Hepatocyte (in vitro differentiated cells): ENCODE measurements at regions not wholly inside any gene's neighbourhood (a gene's known extent, or its start where the extent isn't known, plus 50 kb on each side); places are given as distances from the start of the nearest gene placed in this dataset.

Experiments
- DNase-seq: peaks from one replicate; pipeline ENCODE4 v3.0.0-alpha.2; 2016; ENCODE audit warnings: low spot score
- H2AFZ ChIP-seq: fragments of 200-600 bp; sonication (generic); 2 replicates; pipeline ENCODE4 v1.6.0; 2016; ENCODE audit warnings: antibody characterized with exemption, mild to moderate bottlenecking
- H3K27ac ChIP-seq: fragments of 200-600 bp; sonication (generic); 2 replicates; pipeline ENCODE4 v1.5.1; 2016; ENCODE audit warnings: mild to moderate bottlenecking
- H3K27me3 ChIP-seq: fragments of 200-600 bp; sonication (generic); 2 replicates; pipeline ENCODE4 v1.6.1; 2016
- H3K36me3 ChIP-seq: fragments of 200-600 bp; sonication (generic); replicated peaks from 2 replicates; pipeline ENCODE4 v1.5.1; 2016; ENCODE audit warnings: low read depth; ENCODE audit not compliant: insufficient read depth
- H3K4me1 ChIP-seq: fragments of 200-600 bp; sonication (generic); 2 replicates; pipeline ENCODE4 v1.5.1; 2016; ENCODE audit warnings: mild to moderate bottlenecking, moderate library complexity; ENCODE audit not compliant: insufficient read depth
- H3K4me2 ChIP-seq: fragments of 200-600 bp; sonication (generic); 2 replicates; pipeline ENCODE4 v1.6.0; 2016
- H3K4me3 ChIP-seq: fragments of 200-600 bp; sonication (generic); 2 replicates; pipeline ENCODE4 v1.5.1; 2016; ENCODE audit warnings: mild to moderate bottlenecking
- H3K79me2 ChIP-seq: fragments of 200-600 bp; sonication (generic); 2 replicates; pipeline ENCODE4 v1.6.0; 2017; ENCODE audit warnings: mild to moderate bottlenecking
- H3K9me2 ChIP-seq: fragments of 200-600 bp; sonication (generic); replicated peaks from 2 replicates; pipeline ENCODE4 v1.6.0; 2017; ENCODE audit warnings: mild to moderate bottlenecking; ENCODE audit not compliant: insufficient read depth
- H3K9me3 ChIP-seq: fragments of 200-600 bp; sonication (generic); 2 replicates; pipeline ENCODE4 v1.5.1; 2016; ENCODE audit warnings: low read depth, mild to moderate bottlenecking
- H4K20me1 ChIP-seq: fragments of 200-600 bp; sonication (generic); 2 replicates; pipeline ENCODE4 v1.6.0; 2016; ENCODE audit warnings: mild to moderate bottlenecking; ENCODE audit not compliant: insufficient read depth, poor library complexity, severe bottlenecking
- CTCF ChIP-seq: fragments of 200-600 bp; sonication (generic); IDR thresholded peaks from 2 replicates; pipeline ENCODE4 v1.5.1; 2016; ENCODE audit warnings: antibody characterized with exemption, mild to moderate bottlenecking; ENCODE audit not compliant: poor library complexity
- EZH2 ChIP-seq: fragments of 200-600 bp; sonication (generic); IDR thresholded peaks from 2 replicates; pipeline ENCODE4 v1.6.1; 2016; ENCODE audit warnings: antibody characterized with exemption, mild to moderate bottlenecking, borderline replicate concordance
- EZH2phosphoT487 ChIP-seq: fragments of 200-600 bp; sonication (generic); IDR thresholded peaks from one replicate; pipeline ENCODE4 v1.6.1; 2018; ENCODE audit warnings: antibody characterized with exemption, mild to moderate bottlenecking, low read depth, moderate library complexity; ENCODE audit not compliant: unreplicated experiment, severe bottlenecking
- WGBS: methylation state at CpG from one replicate; pipeline ENCODE4 v1.1.6; 2016; ENCODE audit warnings: low lambda C conversion rate; ENCODE audit errors: missing lambda C conversion rate; 5-methylcytosine and 5-hydroxymethylcytosine counted together

- H3K79me2 ChIP-seq: no peaks in the 10 kb centered on the region
- no peaks in the 10 kb centered on the region for H3K9me3 ChIP-seq
- H4K20me1 ChIP-seq: no peaks in the 10 kb centered on the region
- no peak overlapping the region for H3K4me3 ChIP-seq
- H2AFZ ChIP-seq: no peak overlapping the region
- no peaks in the 10 kb centered on the region for H3K9me2 ChIP-seq
- TF ChIP-seq EZH2: no peak
- no peak for TF ChIP-seq EZH2phosphoT487
- TF ChIP-seq CTCF: no peak
- WGBS: 81% methylated on average over 4 of the region's 4 CpGs
- DNase-seq: no peak
- no peaks in the 10 kb centered on the region for H3K27me3 ChIP-seq
- no peaks in the 10 kb centered on the region for H3K36me3 ChIP-seq
- no peak overlapping the region for H3K27ac ChIP-seq
- H3K4me1 ChIP-seq: no peaks in the 10 kb centered on the region
- H3K4me2 ChIP-seq: no peak overlapping the region
Measured at GRCh38 chr16:35532576-35532975, 2073.2 kb downstream of the TP53TG3F start.

GRCh38 chr16:35533683-35534082 is 2074.3 kb downstream of the TP53TG3F start:
- no peaks in the 10 kb centered on the region for H3K36me3 ChIP-seq
- H3K27ac ChIP-seq: no peak overlapping the region
- H3K79me2 ChIP-seq: no peaks in the 10 kb centered on the region
- no peak overlapping the region for H2AFZ ChIP-seq
- no peaks in the 10 kb centered on the region for H4K20me1 ChIP-seq
- no peaks in the 10 kb centered on the region for H3K27me3 ChIP-seq
- H3K4me1 ChIP-seq: no peaks in the 10 kb centered on the region
- H3K9me2 ChIP-seq: no peaks in the 10 kb centered on the region
- WGBS: 53% methylated on average over 2 of the region's 2 CpGs
- TF ChIP-seq EZH2phosphoT487: no peak
- TF ChIP-seq CTCF: no peak
- no peak for TF ChIP-seq EZH2
- no peak for DNase-seq
- no peak overlapping the region for H3K4me2 ChIP-seq
- no peaks in the 10 kb centered on the region for H3K9me3 ChIP-seq
- H3K4me3 ChIP-seq: no peak overlapping the region

- Histone ChIP-seq H3K9me3 (no peaks in the 10 kb centered on the region), H3K27me3 (no peaks in the 10 kb centered on the region), H3K4me1 (no peaks in the 10 kb centered on the region), H2AFZ (no peak overlapping the region), H4K20me1 (no peaks in the 10 kb centered on the region), H3K4me3 (no peak overlapping the region), H3K27ac (no peak overlapping the region), H3K9me2 (no peaks in the 10 kb centered on the region), H3K79me2 (no peaks in the 10 kb centered on the region), H3K36me3 (no peaks in the 10 kb centered on the region), H3K4me2 (no peak overlapping the region)
- WGBS: 89% methylated on average over 26 of the region's 27 CpGs
- TF ChIP-seq EZH2 (no peak), EZH2phosphoT487 (no peak), CTCF (no peak)
- no peak for DNase-seq
Measured at GRCh38 chr16:35543486-35543885, 2084.1 kb downstream of the TP53TG3F start.

- Histone ChIP-seq H3K9me2 (no peaks in the 10 kb centered on the region), H3K36me3 (no peaks in the 10 kb centered on the region), H3K27me3 (no peaks in the 10 kb centered on the region), H4K20me1 (no peaks in the 10 kb centered on the region), H3K4me1 (no peaks in the 10 kb centered on the region), H2AFZ (no peak overlapping the region), H3K9me3 (no peaks in the 10 kb centered on the region), H3K4me2 (no peak overlapping the region), H3K27ac (no peak overlapping the region), H3K79me2 (no peaks in the 10 kb centered on the region), H3K4me3 (no peak overlapping the region)
- WGBS: 93% methylated on average over 31 of the region's 31 CpGs
- no peak for DNase-seq
- TF ChIP-seq EZH2 (no peak), EZH2phosphoT487 (no peak), CTCF (no peak)
Measured at GRCh38 chr16:35552763-35553162, 2093.4 kb downstream of the TP53TG3F start.
